ENCODE measurements at regions not wholly inside any gene's neighbourhood (a gene's known extent, or its start where the extent isn't known, plus 50 kb on each side); places are given as distances from the start of the nearest gene placed in this dataset.
A peak's percentile ranks its signal among the peaks of the same experiment; 100 is the strongest.

DNA sequence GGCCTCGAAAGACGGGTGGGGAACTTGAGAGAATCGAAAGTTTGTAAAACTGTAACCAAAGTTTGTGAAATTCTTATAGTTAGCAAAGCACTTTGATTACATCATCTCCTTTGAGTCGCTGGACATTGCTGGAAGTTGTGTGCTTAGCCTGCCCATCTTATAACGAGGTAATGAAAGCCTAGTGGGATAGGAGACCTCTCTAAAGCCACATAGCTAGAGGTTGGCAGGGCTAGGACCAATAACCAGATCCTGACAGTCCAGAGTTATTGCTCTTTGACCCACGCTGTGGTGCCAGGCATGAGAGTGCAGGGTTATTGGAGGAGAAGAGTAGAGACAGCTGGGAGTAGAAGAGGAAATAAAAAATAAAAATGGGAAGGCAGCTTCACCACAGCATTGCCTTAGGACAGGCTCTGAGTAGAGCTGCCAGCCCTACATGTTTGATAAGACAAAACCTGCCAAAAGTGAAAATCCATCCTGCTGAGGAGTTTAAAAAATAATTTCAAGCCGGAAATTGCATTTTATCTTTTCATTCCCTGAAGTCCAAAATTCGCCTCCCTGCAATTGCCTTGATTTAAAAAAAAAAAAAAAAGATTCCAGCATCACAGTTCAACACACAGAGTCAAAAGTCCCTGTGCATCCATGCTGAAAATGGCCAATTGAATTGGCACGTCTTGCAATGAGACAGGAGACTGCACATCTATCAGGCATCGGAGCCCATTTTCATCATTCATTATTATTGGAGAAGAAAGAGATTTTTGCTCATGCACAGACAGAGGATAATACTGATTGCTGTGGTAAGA is 225.5 kb upstream of the POU2AF2 start:
- DNase-seq = peak; percentile 15

DNA sequence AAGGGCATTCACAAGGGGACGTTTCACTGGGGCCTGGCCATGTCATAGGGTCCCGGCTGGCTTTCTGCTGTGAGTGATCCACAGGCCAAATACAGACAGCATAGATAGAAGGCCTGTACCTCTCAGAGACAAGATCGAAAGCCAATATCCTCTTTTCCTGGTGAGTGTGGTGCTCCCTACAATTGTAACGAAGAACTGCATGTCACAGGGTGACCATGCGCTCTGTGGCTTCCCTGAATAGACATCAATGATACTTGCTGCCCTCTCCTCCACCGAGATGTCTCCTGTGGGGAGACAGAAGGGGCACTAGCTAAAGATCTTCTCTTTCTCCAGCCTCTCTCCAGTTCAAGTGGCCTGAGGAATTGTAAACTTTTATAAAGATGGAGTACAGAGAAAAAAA is 226.1 kb upstream of the POU2AF2 start:
- DNase-seq = no peak

DNA sequence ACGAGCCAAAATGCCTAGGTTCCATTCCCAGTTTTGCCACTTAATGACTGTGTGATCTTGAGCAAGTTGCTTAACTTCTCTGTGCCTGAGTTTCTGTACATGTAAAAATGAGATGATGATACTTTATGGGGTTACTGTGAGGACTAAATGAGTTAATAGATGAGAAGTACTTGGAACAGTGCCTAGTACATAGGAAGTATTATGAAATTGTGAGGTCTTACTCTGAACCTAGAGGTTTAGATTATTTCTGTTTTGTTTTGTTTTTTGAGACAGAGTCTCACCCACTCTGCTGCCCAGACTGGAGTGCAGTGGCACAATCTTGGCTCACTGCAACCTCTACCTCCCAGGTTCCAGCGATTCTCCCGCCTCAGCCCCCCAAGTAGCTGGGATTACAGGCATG is 227.0 kb upstream of the POU2AF2 start:
- DNase-seq = no peak

DNA sequence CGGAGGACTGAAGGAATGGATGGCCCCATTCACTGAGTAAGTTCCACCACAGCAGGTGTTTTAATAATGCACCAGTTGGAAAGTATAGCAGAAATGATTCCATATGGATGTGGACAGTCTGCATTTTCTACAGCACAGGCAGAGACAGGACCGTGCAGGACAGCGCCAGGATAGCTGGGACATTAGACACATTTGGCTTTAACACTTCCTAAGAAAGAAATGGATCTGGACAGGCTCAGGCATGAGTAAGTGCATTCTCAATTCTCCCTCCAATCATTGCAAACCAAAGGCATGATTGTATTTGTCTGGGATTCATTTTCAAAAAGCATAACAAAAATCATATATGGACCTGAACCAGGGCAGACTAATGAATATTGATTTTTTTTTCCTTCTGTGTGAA is 233.0 kb upstream of the POU2AF2 start:
- no peak for DNase-seq

DNA sequence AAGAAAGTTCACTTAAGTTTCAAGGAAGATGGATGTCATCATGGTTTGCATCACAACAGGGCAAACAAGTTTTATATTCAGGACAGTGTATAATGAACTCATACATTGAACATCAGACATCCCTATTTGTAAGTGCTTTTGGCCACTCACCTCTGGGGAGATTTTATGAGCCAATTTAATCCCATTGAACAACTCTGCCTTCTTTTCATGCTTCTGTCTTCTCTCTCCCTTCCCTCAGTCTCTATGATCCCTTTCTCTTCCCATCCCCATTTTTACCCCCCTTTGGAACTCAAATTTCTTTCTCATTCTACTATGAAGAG is 234.3 kb upstream of the POU2AF2 start:
- no peak for DNase-seq

DNA sequence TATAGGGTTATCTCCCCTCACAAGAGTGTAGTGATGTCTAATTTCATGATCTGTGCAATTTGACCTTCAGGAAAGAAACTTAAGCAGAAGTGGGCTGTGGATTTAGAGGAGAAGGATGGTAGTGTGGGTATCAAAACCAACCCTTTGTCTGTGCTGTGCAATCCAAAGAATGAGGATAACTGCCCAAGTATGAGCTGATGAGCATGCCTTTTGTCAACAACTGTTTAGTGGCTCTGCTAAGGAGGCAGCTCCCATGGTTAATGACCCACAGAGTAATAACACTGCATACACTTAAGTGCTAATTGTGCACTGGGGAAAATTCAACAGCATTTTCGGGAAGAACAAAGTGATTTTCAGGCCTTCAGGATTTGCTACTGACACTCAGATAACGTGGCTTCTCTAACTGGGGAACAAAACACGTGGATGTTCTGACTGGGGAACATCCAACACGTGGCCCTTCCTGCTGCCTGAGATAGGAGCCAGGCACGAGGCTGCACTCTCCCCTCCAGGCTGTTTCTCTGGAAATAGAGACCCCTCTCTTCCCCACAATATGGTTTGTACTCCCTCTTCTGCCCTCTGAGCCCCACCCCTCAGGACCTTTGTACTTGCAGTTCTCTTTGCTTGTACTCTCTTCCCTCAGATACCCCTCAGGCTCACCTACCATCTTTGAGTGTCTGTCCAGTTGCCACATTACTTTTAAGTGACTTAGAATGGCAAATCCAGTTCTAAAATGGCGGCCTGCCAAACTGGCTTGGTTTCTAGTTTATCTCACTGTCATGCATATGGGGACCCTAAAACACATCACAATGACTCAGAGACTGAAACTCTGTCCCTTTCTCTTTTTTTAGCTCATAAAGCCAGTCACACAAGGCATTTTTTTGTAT is 234.9 kb upstream of the POU2AF2 start:
- no peak for DNase-seq

DNA sequence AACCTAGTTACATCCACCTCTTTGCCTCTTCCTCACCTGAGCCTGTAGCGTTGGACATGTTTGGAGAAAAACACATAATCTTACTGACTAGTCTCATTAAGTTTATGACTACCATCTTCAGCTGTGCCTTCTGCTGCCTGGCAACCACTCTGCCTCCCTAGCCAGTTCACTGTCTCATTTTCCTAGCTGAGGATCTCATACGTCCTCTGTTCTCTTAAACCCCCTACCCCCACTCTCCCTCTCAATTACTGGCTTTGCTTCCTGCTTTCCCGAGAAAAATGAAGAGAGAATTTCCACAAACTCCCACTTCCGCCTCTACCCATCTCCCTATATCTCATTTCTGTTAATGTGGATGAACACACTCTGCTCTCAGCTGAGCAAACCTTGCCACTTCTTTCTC is 239.3 kb upstream of the POU2AF2 start:
- no peak for DNase-seq

DNA sequence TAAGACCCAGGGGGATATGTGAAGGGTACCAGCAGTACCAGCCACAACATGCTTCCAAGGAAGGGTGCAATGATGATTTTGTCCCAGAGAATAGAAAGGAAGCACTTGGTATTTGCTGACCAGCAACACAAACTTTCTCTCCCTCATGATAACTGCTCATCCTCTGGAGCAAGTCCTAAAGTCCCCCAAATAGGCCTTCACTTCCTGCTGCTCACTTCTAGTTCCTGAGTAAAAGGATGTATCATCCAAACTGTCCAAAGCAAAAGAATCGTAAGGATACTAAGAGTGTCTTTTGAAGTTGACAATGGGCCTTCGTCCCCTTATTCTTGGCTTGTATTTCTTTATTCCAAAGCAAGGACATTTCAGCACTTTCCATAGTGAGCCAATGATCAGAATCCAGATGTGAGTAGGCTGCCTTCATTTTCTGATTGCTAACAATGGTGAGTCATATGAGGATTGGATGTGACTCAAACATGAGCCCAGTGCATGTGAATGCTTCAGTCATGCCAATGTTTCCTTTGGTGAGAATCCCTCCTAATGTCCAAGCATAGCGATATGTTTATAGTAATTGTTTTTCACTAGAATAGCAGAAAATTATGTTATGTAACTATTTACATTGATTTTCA is 243.4 kb upstream of the POU2AF2 start:
- no peak for DNase-seq

DNA sequence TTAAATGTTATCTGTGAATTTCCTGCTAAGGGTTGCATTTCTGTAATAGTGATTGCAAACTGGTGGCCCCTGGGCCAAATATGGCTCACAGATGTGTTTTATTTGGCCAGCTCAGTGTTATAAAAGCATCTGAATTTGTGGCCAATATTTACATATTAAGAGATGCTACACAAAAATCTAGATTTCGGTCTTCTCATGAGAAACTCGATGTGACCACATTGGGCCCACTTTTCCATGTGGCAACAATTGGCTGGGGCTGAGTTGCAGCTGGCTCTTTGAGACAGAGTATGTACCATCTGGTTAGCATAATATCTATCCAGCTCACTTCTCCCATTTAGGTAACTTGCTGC is 244.5 kb upstream of the POU2AF2 start:
- no peak for DNase-seq

DNA sequence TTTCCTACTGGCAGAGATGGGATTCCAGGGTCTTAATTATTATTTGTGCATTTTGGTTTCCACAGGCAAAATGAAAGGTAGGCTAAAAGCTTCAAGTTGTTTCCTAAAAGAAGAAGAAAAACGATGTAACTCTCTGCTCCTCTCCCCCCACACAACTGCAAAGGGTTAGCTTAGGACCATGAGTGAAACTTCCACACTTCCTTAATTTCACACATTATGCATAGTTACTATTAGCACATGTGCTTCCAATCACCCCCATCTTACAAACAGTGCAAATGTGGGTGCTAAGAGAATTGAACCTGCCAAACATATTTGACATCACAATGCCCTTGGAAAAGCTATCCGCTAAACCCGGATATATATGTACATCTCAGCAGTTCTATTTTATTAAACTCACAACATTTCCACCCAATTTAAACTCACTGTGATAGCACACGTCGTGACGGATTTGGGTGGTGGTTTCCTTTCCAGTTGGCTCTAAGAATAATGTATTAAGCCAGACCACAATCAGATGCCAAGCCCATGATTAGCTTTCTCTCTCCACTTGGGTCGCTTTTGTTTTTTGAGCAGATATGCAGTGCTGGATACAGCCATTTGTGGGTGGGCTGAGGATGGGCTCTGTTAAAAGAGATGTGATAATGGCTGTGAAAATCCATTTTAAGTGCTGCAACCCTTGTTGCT is 245.0 kb upstream of the POU2AF2 start:
- DNase-seq = no peak

DNA sequence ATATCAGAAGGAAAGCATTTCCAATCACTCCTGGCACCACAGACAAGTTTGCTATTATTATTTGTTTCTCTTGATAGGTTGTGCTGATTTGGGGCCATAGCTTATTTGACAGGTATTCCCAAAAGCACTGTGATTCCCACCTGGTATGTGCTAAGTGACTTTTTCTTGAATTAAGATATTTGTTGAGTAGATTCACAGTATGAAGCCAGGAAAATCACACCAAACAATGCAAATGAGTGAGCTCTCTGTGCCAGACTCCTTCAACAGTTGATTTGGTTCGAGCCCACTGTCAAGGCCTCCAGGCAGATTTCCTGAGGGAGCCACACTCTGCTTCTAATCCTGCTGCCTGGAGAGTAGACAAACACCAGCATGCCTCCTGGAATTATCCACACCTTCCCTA is 253.0 kb upstream of the POU2AF2 start:
- DNase-seq = no peak

DNA sequence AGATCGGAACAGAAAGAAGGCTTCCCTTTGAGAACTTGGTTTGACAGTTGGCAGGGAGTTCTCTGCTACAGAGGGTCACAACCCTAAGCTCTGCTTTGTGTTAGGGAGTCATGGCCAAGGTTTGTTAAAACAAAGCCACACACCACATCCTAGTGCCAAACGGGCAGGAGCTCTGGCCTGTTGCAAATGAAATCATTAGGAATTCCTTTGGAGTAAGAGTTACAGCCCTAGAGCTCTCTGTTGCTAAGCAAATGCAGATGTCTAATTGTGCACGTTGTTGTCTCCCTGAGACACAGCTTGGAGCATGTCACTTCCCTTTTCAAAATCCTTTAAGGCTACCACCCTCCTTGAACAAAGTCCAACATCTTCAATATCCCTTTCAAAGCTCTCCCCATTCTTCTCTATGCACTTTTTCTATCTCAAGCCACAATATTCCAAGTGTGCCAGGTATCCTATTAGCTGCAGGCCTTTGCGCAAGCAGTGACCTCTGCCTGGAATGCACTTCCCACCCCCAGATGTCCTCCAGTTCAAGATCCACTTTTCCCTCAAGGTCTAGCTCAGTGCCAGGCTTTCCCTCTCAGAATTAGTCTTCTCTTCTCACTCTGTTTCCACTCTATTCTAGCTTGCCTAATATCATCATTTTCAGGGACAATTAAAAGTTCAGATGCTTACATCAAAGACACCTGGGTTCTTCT is 253.7 kb upstream of the POU2AF2 start:
- DNase-seq = no peak

DNA sequence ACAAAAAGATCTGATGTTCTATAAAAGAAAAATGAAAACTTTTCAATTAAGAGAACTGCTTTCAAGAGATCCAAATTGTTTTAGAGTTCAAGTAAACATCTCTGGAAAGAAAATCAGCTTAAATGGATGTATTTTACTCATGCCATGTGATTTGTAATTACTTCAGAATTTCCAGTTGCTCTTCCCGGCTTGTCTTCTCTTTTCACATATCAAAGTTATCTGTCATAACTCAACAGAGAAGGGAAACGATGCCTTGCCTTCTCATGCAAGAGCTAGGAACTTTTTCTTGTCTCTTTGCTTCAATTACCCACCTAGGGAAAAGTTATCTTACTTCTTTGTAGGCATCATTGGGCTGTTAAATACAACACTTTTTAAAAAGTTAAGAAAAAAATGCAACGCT is 255.2 kb upstream of the POU2AF2 start:
- DNase-seq = no peak

DNA sequence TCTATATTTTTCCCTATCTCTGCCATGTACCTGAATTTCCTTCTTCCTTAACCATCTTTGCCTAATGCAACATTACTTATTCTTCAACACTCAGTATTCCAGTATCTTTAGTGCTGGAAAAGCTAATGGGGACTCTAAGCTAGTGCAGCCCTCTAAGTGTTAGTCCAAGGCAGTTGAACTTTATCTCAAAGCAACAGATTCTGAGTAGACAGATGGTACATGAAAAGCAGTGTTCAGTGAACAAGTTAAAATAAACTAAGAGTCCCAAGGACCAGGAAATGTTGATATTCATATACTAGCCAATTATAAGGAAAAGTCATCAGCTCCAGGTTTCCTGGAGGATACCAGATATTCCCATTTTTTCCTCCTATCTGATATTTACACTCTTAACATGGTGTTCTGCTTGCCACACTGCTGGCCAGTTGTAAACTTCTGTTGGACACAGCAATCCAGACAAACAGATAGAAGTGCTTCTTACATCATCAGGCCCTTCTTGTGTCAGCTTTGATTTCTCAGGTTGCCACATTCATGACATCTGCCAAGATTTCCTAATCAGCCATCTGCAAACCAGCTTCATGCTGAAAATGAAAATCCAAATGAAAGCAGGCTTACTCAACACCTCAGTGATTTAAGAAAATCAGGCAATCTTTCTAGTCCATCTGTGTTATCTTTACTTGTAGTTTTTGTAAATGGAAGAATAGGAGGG is 255.9 kb upstream of the POU2AF2 start:
- no peak for DNase-seq

DNA sequence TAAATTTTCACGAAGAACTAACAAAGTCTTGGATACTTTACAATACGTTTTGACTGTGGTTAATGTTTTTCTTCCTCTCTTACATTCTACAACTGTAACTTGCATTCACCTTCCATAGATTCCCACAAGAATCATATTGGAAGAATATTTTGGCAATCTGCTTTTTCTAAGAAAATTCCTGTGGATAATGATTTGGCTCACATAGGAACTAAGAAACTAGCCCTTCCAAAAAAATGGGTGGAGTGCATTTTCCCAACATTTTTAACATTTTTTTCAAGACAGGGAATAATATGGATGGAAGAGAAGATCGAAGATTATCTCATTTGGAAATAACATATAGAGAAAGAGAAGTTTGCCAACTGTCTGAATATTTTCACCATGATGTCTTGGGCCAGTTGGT is 256.9 kb upstream of the POU2AF2 start:
- DNase-seq = no peak

DNA sequence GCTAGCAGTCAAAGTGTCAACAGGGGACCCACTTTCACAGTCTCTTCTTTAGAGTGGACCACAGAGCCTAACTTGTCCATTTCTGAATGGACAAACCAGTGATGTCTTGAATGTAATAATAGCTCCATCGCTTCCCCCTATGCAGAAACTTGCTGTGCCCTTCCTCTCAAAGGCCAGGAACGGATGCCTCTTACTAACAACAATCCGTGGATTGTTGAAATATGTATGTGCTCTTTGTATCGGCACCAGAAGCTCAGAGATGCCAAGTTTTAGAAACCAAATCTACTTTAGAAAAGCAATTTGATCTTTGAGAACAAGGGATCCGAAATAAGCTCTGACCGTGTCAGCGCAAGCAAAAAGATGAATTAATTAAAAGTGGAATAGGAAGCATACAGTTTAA is 259.5 kb upstream of the POU2AF2 start:
- no peak for DNase-seq

DNA sequence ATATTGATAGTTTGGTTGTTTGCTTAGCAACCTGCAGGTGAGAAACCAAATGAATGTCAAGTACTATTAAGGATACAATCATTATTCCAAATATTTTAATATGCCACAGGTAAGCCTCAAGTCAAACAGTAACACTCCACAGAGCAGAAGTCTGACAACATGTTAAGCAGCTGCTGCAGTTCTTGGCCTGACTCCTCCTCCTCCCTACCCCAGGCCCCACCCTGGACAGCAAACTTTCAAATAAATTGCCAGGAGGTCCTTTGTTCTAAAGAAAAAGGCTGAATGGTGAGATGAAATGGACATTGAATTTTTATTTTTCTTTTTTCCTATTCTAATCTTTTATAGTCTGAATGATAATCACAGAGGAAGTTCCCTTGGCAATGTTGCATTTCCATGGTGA is 260.0 kb upstream of the POU2AF2 start:
- DNase-seq = no peak

DNA sequence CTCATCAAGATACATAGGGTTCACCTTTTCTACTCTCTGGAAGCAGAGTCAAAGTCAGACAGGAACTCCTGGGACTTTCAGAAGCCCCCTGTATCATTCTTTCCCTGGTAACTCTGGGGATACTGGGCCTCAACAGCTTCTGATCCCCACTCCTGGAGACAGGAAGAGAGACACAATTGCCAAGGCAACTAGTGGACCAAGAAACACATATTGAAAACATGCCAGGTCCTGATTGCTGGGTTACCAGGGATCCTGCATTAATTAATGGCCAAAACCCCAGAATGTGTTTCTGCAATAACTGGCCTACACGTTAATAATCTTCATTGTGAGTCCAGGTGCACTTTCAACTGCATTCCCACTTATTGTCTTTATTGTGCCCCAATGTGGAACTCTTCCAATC is 260.8 kb upstream of the POU2AF2 start:
- DNase-seq = no peak

DNA sequence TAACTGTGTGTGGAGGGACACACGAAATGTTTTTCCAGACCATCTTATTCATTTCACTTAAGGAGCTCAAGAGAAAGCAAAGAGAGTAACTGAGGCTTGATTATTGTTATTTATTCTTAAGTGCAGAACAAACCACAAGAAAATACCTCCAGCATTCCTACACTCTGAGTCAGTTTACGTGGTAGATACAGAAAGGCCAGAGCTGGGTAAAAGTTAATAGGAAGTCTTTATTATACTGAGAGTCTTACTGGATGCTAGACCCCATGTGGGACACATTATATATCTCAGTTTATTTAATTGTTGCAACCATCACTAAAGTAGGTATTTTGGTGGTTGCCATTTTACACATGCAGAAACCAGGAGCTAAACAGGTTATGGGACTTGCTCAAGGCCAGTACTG is 261.4 kb upstream of the POU2AF2 start:
- DNase-seq = no peak

DNA sequence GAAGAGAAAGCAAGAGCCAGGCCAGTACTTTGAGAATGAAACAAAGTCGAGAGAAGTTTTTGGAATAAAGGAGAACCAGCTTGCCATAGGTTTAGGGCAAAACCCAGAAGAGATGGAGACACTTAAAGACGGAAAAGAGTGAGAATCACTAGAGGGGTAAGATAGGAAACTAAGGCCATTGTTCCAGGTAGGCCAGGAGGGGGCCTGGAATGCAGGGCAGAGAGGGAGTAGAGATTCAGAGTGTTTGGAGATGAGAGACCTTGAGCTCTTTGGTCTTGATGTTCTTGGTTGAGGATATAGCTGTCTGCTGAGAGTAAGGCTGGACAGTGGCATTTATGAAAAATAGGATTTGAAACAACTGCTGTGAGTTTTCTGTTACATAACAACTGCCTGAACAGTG is 263.3 kb upstream of the POU2AF2 start:
- no peak for DNase-seq

DNA sequence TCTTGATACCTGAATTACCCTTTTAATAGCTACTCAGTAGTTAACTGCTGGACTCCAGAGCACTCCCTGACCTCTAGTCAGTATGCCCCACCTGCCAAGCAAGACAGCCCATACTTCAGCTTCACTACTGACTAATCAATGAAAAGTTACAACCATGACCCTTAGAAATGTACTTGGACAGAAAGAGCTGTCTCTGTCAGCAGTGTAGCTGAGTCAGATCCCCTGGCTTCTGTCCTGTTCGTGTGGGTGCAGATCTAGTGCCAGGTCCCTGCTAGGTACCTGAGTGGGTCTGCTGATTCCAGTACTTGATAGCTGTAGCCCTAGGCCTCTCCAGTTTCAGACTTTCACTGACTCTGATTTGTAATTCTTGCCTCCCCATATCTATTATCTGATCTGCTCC is 265.8 kb upstream of the POU2AF2 start:
- no peak for DNase-seq

DNA sequence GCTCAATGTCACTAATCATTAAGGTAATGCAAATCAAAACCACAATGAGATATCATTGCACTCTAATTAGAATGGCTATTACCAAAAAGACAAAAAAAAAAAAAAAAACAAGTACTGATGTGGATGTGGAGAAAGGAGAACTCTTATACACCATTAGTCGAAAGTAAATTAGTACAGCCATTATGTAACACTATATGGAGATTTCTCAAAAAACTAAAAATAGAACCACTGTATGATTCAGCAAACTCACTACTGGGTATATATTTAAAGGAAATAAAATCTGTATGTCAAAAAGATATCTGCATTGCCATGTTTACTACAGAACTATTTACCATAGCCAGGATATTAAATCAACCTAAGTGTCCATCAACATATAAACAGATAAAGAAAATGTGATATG is 265.4 kb upstream of the ARHGAP20 start:
- DNase-seq = no peak

All from SIG-M5 (cell line).